ENCODE measurements at regions not wholly inside any gene's neighbourhood (a gene's known extent, or its start where the extent isn't known, plus 50 kb on each side); places are given as distances from the start of the nearest gene placed in this dataset.
A peak's percentile ranks its signal among the peaks of the same experiment; 100 is the strongest.
"Not testable (repeated sequence)": the region's sequence is repeated elsewhere in the genome, so short reads cannot be mapped to it uniquely, and the experiment has no call there.

GRCh38 chr9:15372455-15372854, 50.2 kb upstream of the SNAPC3 start:
- DNase-seq (ENCODE audit: low read depth) = no peak

GRCh38 chr9:15371448-15371845, 51.2 kb upstream of the SNAPC3 start:
- DNase-seq (ENCODE audit: low read depth) = no peak

- DNase-seq (ENCODE audit: low read depth) = no peak
Observed at GRCh38 chr9:15370466-15371447, 51.9 kb upstream of the SNAPC3 start.

DNA sequence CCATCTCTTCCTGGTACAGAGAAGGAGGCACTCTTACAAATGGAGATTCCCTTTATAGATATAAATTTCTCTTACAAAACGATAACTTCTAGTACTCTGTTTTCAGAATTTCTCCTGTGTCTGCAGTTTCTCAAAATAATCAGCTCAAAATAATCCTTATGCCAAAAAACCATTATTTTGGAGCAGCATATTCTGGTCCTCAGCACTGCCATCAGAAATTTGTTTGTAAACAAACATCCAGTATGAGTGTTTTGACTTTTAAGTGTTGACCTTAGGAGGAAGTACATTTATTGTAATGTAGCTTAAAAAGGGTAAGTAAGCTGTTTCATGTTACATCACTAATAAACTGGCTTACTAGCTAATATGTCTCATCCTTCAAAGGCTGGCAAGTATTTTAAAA, 52.8 kb upstream of the SNAPC3 start:
- DNase-seq (ENCODE audit: low read depth) = no peak

DNA sequence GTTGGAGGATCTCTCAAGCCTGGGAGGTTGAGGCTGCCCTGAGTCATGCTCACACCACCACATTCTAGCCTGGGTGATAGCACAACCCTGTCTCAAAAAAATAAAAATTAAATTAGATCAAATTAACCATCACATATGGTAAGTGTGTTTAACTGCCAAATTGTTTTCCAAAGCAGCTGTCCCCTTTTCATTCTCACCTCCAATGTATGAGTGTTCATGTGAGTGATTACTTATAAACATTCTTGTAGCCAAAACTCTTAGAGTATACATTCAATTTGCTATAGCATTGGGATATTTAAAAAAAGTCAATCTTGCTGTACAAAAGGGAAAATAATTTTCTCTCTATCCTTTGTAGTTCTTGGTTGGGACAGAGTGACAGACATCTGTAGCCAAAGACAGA, 53.4 kb upstream of the SNAPC3 start:
- no peak for DNase-seq (ENCODE audit: low read depth)

DNA sequence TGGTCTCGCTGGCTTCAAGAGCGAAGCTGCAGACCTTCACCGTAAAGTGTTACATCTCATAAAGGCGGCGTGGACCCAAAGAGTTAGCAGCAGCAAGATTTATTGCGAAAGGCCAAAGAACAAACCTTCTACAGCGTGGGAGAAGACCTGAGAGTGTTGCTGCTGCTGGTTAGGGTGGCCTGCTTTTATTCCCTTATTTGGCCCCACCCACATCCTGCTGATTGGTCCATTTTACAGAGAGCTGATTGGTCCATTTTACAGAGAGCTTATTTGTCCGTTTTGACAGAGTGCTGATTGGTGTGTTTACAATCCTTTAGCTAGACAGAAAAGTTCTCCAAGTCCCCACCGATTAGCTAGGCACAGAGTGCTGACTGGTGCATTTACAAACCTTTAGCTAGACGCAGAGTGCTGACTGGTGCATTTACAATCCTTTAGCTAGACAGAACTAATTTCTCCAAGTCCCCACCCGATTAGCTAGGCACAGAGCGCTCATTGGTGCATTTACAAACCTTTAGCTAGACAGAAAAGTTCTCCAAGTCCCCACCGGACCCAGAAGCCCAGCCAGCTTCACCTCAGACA, 57.6 kb upstream of the SNAPC3 start:
- not testable (repeated sequence) for DNase-seq (ENCODE audit: low read depth)

- DNase-seq (ENCODE audit: low read depth) = no peak
Observed at GRCh38 chr9:15361737-15362136, 54.7 kb upstream of the TTC39B start.

GRCh38 chr9:15357050-15357653, 50.1 kb upstream of the TTC39B start:
- peak; percentile 29 for DNase-seq (ENCODE audit: low read depth)
